HepG2 (cell line): ENCODE measurements at regions not wholly inside any gene's neighbourhood (a gene's known extent, or its start where the extent isn't known, plus 50 kb on each side); places are given as distances from the start of the nearest gene placed in this dataset.

Source experiments
- ATF3 ChIP-seq: sonication (generic); formaldehyde crosslinking; IDR thresholded peaks from 2 replicates; pipeline ENCODE4 v1.4.0; 2020; ENCODE audit warnings: missing genetic modification reagents
- EP300 ChIP-seq, 3 experiments: sonication (generic) in 1 of 3; formaldehyde crosslinking in 1 of 3; IDR thresholded peaks; 2 replicates each; pipeline versions ENCODE4 v1.5.1 to v1.6.1; 2011 to 2020; ENCODE audit warnings: low read depth in 2 of 3, low read length in 2 of 3, borderline replicate concordance in 1 of 3, improper control_type of control experiment in 1 of 3, mild to moderate bottlenecking in 1 of 3, missing genetic modification reagents in 1 of 3, moderate library complexity in 1 of 3
- HHEX ChIP-seq: IDR thresholded peaks from 2 replicates; pipeline ENCODE4 v1.6.1; 2016; ENCODE audit warnings: control low read depth
- POLR2A ChIP-seq, 2 experiments: IDR thresholded peaks; 2 replicates each; pipeline ENCODE4 v1.6.1; 2011; ENCODE audit warnings: low read depth in 2 of 2, low read length in 2 of 2, mild to moderate bottlenecking in 1 of 2, moderate library complexity in 1 of 2; ENCODE audit not compliant: insufficient read depth in 1 of 2
- SMC3 ChIP-seq: IDR thresholded peaks from 2 replicates; pipeline ENCODE4 v1.6.1; 2011; ENCODE audit warnings: low read length, improper control_type of control experiment
- SOX13 ChIP-seq, 3 experiments: fragments of 450-650 bp in 1 of 3; sonication (generic) in 1 of 3; formaldehyde crosslinking in 1 of 3; IDR thresholded peaks in 2 of 3; conservative IDR thresholded peaks in 1 of 3; 2 replicates each; pipeline versions ENCODE4 v1.5.0 to v1.6.1; 2016 to 2020; ENCODE audit warnings: antibody characterized with exemption in 1 of 3, mild to moderate bottlenecking in 1 of 3, missing compliant biosample characterization in 1 of 3, missing genetic modification reagents in 1 of 3, moderate library complexity in 1 of 3
- ZFP41 ChIP-seq: sonication (generic); formaldehyde crosslinking; IDR thresholded peaks from 2 replicates; pipeline ENCODE4 v1.4.0; 2020; ENCODE audit warnings: mild to moderate bottlenecking, missing genetic modification reagents, borderline replicate concordance
- ZKSCAN1 ChIP-seq: fragments of 150-350 bp; IDR thresholded peaks from 2 replicates; pipeline ENCODE4 v1.6.1; 2014; ENCODE audit warnings: low read length
- ZNF792 ChIP-seq: IDR thresholded peaks from 2 replicates; pipeline ENCODE4 v1.6.1; 2016
- TF ChIP-seq, protein P1 (sequence below), 2 experiments: IDR thresholded peaks; 2 replicates each; pipeline ENCODE4 v1.6.1; 2011 to 2012; ENCODE audit warnings: low read length in 2 of 2, borderline replicate concordance in 1 of 2, low read depth in 1 of 2, mild to moderate bottlenecking in 1 of 2, moderate library complexity in 1 of 2
- TF ChIP-seq, protein P2 (sequence below): sonication (generic); formaldehyde crosslinking; IDR thresholded peaks from 2 replicates; pipeline ENCODE4 v1.5.0; 2020; ENCODE audit warnings: mild to moderate bottlenecking, missing genetic modification reagents, moderate library complexity

DNA sequence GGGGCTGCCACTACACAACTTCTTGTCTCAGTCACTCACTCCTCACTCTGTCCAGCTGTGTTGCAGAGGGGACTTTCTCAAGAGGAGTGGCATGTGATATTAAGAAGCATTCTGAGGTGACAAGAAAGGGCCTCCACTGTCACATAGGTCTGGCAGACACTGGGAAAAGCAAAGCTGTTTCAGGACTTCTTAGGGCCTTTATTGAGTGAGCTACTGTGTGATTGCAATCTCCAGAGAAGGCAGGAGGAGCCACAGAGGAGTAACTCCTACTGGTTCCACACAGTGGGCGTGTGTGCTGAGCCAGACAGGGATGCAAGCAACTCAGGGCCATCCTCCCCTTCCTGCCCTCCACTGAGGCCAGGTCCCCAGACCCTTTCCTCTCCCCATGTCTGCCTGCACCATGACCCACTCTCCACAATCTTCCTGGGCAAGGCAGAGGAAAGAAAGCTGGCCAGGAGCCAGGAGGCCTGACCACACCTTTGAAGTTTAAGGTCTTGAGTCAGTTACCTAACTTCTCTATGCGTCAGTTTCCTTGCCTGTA, 262.0 kb upstream of the ZMIZ1 start:
- TF ChIP-seq, protein P1, sequence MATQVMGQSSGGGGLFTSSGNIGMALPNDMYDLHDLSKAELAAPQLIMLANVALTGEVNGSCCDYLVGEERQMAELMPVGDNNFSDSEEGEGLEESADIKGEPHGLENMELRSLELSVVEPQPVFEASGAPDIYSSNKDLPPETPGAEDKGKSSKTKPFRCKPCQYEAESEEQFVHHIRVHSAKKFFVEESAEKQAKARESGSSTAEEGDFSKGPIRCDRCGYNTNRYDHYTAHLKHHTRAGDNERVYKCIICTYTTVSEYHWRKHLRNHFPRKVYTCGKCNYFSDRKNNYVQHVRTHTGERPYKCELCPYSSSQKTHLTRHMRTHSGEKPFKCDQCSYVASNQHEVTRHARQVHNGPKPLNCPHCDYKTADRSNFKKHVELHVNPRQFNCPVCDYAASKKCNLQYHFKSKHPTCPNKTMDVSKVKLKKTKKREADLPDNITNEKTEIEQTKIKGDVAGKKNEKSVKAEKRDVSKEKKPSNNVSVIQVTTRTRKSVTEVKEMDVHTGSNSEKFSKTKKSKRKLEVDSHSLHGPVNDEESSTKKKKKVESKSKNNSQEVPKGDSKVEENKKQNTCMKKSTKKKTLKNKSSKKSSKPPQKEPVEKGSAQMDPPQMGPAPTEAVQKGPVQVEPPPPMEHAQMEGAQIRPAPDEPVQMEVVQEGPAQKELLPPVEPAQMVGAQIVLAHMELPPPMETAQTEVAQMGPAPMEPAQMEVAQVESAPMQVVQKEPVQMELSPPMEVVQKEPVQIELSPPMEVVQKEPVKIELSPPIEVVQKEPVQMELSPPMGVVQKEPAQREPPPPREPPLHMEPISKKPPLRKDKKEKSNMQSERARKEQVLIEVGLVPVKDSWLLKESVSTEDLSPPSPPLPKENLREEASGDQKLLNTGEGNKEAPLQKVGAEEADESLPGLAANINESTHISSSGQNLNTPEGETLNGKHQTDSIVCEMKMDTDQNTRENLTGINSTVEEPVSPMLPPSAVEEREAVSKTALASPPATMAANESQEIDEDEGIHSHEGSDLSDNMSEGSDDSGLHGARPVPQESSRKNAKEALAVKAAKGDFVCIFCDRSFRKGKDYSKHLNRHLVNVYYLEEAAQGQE (IDR thresholded peaks at IDR 0.05; ENCODE audit: borderline replicate concordance in 1 of 2, low read depth in 1 of 2, low read length in 2 of 2), result no peak
- no peak for TF ChIP-seq ATF3
- no peak for TF ChIP-seq ZNF792 (CRISPR knock-in tag)
- TF ChIP-seq HHEX (CRISPR knock-in tag), result no peak
- TF ChIP-seq ZKSCAN1, result no peak
- TF ChIP-seq, protein P2, sequence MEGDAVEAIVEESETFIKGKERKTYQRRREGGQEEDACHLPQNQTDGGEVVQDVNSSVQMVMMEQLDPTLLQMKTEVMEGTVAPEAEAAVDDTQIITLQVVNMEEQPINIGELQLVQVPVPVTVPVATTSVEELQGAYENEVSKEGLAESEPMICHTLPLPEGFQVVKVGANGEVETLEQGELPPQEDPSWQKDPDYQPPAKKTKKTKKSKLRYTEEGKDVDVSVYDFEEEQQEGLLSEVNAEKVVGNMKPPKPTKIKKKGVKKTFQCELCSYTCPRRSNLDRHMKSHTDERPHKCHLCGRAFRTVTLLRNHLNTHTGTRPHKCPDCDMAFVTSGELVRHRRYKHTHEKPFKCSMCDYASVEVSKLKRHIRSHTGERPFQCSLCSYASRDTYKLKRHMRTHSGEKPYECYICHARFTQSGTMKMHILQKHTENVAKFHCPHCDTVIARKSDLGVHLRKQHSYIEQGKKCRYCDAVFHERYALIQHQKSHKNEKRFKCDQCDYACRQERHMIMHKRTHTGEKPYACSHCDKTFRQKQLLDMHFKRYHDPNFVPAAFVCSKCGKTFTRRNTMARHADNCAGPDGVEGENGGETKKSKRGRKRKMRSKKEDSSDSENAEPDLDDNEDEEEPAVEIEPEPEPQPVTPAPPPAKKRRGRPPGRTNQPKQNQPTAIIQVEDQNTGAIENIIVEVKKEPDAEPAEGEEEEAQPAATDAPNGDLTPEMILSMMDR (CRISPR knock-in tag), result no peak
- TF ChIP-seq SOX13 (IDR thresholded peaks at IDR 0.05), result no peak
- TF ChIP-seq SOX13 (CRISPR knock-in tag; conservative IDR thresholded peaks at IDR 0.05 in 1 of 2, IDR thresholded peaks at IDR 0.05 in 1 of 2), result no peak
- TF ChIP-seq POLR2A (IDR thresholded peaks at IDR 0.05; ENCODE audit: insufficient read depth in 1 of 2, low read depth in 2 of 2, low read length in 2 of 2), result no peak
- no peak for TF ChIP-seq ZFP41 (CRISPR knock-in tag)
- no peak for TF ChIP-seq SMC3
- TF ChIP-seq EP300 (IDR thresholded peaks at IDR 0.05; ENCODE audit: low read depth in 2 of 2, low read length in 2 of 2), result no peak
- no peak for TF ChIP-seq EP300 (CRISPR knock-in tag; IDR thresholded peaks at IDR 0.05; ENCODE audit: borderline replicate concordance)
